DOHH2 (cell line): ENCODE measurements at regions not wholly inside any gene's neighbourhood (a gene's known extent, or its start where the extent isn't known, plus 50 kb on each side); places are given as distances from the start of the nearest gene placed in this dataset.
"Not testable (repeated sequence)": the region's sequence is repeated elsewhere in the genome, so short reads cannot be mapped to it uniquely, and the experiment has no call there.

Source experiments
- H3F3A ChIP-seq: fragments of 200-600 bp; sonication (generic), shearing (Covaris generic); 2 replicates; pipeline ENCODE4 v1.6.0; 2016; ENCODE audit warnings: antibody characterized with exemption, mild to moderate bottlenecking; ENCODE audit not compliant: control insufficient read depth, insufficient read depth
- H3K27ac ChIP-seq: fragments of 200-600 bp; sonication (generic); 2 replicates; pipeline ENCODE4 v1.5.1; 2014; ENCODE audit warnings: low read depth, mild to moderate bottlenecking, low read length, moderate library complexity
- H3K27me3 ChIP-seq: fragments of 200-600 bp; sonication (generic); 2 replicates; pipeline ENCODE4 v1.6.1; 2014; ENCODE audit warnings: mild to moderate bottlenecking, low read length, mixed read lengths; ENCODE audit not compliant: control insufficient read depth
- H3K36me3 ChIP-seq: fragments of 200-600 bp; sonication (generic); 2 replicates; pipeline ENCODE4 v1.6.1; 2014; ENCODE audit warnings: mild to moderate bottlenecking, low read length, moderate library complexity, mixed read lengths; ENCODE audit not compliant: control insufficient read depth
- H3K4me1 ChIP-seq: fragments of 200-600 bp; sonication (generic); 2 replicates; pipeline ENCODE4 v1.6.1; 2014; ENCODE audit warnings: mild to moderate bottlenecking, low read length, mixed read lengths; ENCODE audit not compliant: control insufficient read depth
- H3K4me2 ChIP-seq: fragments of 200-600 bp; sonication (generic); 2 replicates; pipeline ENCODE4 v1.6.0; 2014; ENCODE audit warnings: mild to moderate bottlenecking, low read length, moderate library complexity
- H3K4me3 ChIP-seq: fragments of 200-600 bp; sonication (generic); 2 replicates; pipeline ENCODE4 v1.5.1; 2014; ENCODE audit warnings: mild to moderate bottlenecking, low read length, mixed read lengths
- H3K79me2 ChIP-seq: fragments of 200-600 bp; sonication (generic); 2 replicates; pipeline ENCODE4 v1.6.1; 2014; ENCODE audit warnings: mild to moderate bottlenecking, low read length, mixed read lengths; ENCODE audit not compliant: control insufficient read depth
- H3K9me2 ChIP-seq: fragments of 200-600 bp; sonication (generic); replicated peaks from 2 replicates; pipeline ENCODE4 v1.6.1; 2014; ENCODE audit warnings: mild to moderate bottlenecking, low read length, mixed read lengths; ENCODE audit not compliant: control insufficient read depth
- H3K9me3 ChIP-seq: fragments of 200-600 bp; sonication (generic); 2 replicates; pipeline ENCODE4 v1.6.1; 2014; ENCODE audit warnings: antibody characterized with exemption, low read length, mixed read lengths; ENCODE audit not compliant: control insufficient read depth, insufficient read depth
- H4K20me1 ChIP-seq: fragments of 200-600 bp; sonication (generic); 2 replicates; pipeline ENCODE4 v1.6.0; 2014; ENCODE audit warnings: low read depth, mild to moderate bottlenecking, antibody characterized with exemption, low read length, moderate library complexity; ENCODE audit not compliant: control insufficient read depth, insufficient read depth
- CTCF ChIP-seq: fragments of 200-600 bp; sonication (generic); IDR thresholded peaks from one replicate; pipeline ENCODE4 v1.5.1; 2014; ENCODE audit warnings: antibody characterized with exemption, mild to moderate bottlenecking, low read depth, low read length; ENCODE audit not compliant: poor library complexity, severe bottlenecking
- EZH2phosphoT487 ChIP-seq: fragments of 200-600 bp; sonication (generic); IDR thresholded peaks from 2 replicates; pipeline ENCODE4 v1.6.1; 2017; ENCODE audit warnings: borderline replicate concordance, mild to moderate bottlenecking, antibody characterized with exemption, low read length, moderate library complexity, mixed read lengths

GRCh38 chr6:60991427-60992028 lies 1294.5 kb downstream of the KHDRBS2 start:
- TF ChIP-seq CTCF, result no peak
- TF ChIP-seq EZH2phosphoT487, result no peak
- Histone ChIP-seq H3K27ac (no peak overlapping the region), H3K36me3 (no peaks in the 10 kb centered on the region), H4K20me1 (no peaks in the 10 kb centered on the region), H3K4me2 (no peak overlapping the region), H3F3A (no peaks in the 10 kb centered on the region), H3K9me2 (no peaks in the 10 kb centered on the region), H3K9me3 (no peaks in the 10 kb centered on the region), H3K4me1 (no peaks in the 10 kb centered on the region), H3K79me2 (no peaks in the 10 kb centered on the region), H3K4me3 (no peak overlapping the region), H3K27me3 (no peaks in the 10 kb centered on the region)

- TF ChIP-seq CTCF (no peak), EZH2phosphoT487 (no peak)
- no peaks in the 10 kb centered on the region for H3K4me1 ChIP-seq
- no peaks in the 10 kb centered on the region for H3F3A ChIP-seq
- H3K36me3 ChIP-seq, result no peaks in the 10 kb centered on the region
- H3K4me2 ChIP-seq, result no peak overlapping the region
- no peak overlapping the region for H3K27ac ChIP-seq
- no peaks in the 10 kb centered on the region for H4K20me1 ChIP-seq
- H3K9me2 ChIP-seq, result no peaks in the 10 kb centered on the region
- no peaks in the 10 kb centered on the region for H3K9me3 ChIP-seq
- no peak overlapping the region for H3K4me3 ChIP-seq
- H3K27me3 ChIP-seq, result no peaks in the 10 kb centered on the region
- no peaks in the 10 kb centered on the region for H3K79me2 ChIP-seq
These were observed 1333.5 kb downstream of the KHDRBS2 start for GRCh38 chr6:60952500-60952899.

GRCh38 chr6:60950221-60950923 lies 1335.7 kb downstream of the KHDRBS2 start:
- not testable (repeated sequence) for H3K27ac ChIP-seq, H3K79me2 ChIP-seq, H3F3A ChIP-seq, H3K27me3 ChIP-seq, H3K4me3 ChIP-seq, H3K36me3 ChIP-seq, H4K20me1 ChIP-seq, H3K4me1 ChIP-seq, H3K9me2 ChIP-seq, H3K4me2 ChIP-seq, H3K9me3 ChIP-seq

- H3K4me3 ChIP-seq, H4K20me1 ChIP-seq, H3K4me2 ChIP-seq, H3K4me1 ChIP-seq, H3K9me3 ChIP-seq, H3K36me3 ChIP-seq, H3K9me2 ChIP-seq, H3F3A ChIP-seq, H3K79me2 ChIP-seq, H3K27me3 ChIP-seq, H3K27ac ChIP-seq: not testable (repeated sequence)
These were observed 1338.6 kb downstream of the KHDRBS2 start for GRCh38 chr6:60947416-60947815.

- not testable (repeated sequence) for H3K36me3 ChIP-seq, H3K4me1 ChIP-seq, H3K4me2 ChIP-seq, H3K27ac ChIP-seq, H3K9me3 ChIP-seq, H3K4me3 ChIP-seq, H3F3A ChIP-seq, H3K9me2 ChIP-seq, H4K20me1 ChIP-seq, H3K27me3 ChIP-seq, H3K79me2 ChIP-seq
These were observed 1341.2 kb downstream of the KHDRBS2 start for GRCh38 chr6:60944803-60945202.

GRCh38 chr6:60935970-60936369 lies 1350.1 kb downstream of the KHDRBS2 start:
- H3F3A ChIP-seq, H3K4me3 ChIP-seq, H3K79me2 ChIP-seq, H4K20me1 ChIP-seq, H3K36me3 ChIP-seq, H3K4me1 ChIP-seq, H3K4me2 ChIP-seq, H3K9me3 ChIP-seq, H3K27ac ChIP-seq, H3K9me2 ChIP-seq, H3K27me3 ChIP-seq: not testable (repeated sequence)
